ENCODE measurements at regions not wholly inside any gene's neighbourhood (a gene's known extent, or its start where the extent isn't known, plus 50 kb on each side); places are given as distances from the start of the nearest gene placed in this dataset.

DNA sequence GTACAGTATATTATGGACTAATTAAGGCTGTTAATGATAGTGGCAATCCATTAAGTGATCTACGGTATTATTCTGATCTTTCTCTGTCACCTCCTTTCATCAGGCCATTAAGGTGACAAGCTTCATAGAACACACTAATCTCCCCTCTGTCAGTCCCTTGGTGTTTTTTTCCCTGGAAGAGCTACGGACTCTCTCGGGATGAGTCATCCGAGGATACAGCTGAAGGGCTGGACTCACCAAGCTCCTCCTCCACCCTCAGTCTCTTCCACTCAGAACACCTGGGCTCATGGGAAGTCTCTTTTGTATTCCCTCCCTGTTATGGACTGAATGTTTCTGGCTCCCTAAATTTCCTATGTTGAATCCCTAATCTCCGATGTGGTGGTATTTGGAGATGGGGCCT lies 69.8 kb upstream of the PLXNA4 start:
- TF ChIP-seq, protein P1, sequence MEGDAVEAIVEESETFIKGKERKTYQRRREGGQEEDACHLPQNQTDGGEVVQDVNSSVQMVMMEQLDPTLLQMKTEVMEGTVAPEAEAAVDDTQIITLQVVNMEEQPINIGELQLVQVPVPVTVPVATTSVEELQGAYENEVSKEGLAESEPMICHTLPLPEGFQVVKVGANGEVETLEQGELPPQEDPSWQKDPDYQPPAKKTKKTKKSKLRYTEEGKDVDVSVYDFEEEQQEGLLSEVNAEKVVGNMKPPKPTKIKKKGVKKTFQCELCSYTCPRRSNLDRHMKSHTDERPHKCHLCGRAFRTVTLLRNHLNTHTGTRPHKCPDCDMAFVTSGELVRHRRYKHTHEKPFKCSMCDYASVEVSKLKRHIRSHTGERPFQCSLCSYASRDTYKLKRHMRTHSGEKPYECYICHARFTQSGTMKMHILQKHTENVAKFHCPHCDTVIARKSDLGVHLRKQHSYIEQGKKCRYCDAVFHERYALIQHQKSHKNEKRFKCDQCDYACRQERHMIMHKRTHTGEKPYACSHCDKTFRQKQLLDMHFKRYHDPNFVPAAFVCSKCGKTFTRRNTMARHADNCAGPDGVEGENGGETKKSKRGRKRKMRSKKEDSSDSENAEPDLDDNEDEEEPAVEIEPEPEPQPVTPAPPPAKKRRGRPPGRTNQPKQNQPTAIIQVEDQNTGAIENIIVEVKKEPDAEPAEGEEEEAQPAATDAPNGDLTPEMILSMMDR (optimal IDR thresholded peaks at IDR 0.05 in 1 of 3, IDR thresholded peaks at IDR 0.05 in 1 of 3, conservative IDR thresholded peaks at IDR 0.05 in 1 of 3; ENCODE audit: extremely low read depth in 1 of 3, insufficient read depth in 2 of 3, low read length in 3 of 3), result no peak
- TF ChIP-seq EZH2 (IDR thresholded peaks at IDR 0.05; ENCODE audit: low read length), result no peak
- Histone ChIP-seq H3K36me3 (ENCODE audit: control insufficient read depth in 2 of 2, extremely low read depth in 1 of 2, insufficient read depth in 2 of 2, low read length in 2 of 2) (no peaks in the 10 kb centered on the region), H3K4me2 (ENCODE audit: control insufficient read depth, extremely low read depth, insufficient read depth, low read depth, low read length) (no peak overlapping the region), H4K20me1 (ENCODE audit: control insufficient read depth, extremely low read depth, insufficient read depth, low read length) (no peaks in the 10 kb centered on the region), H3K4me3 (ENCODE audit: control insufficient read depth in 2 of 3, extremely low read depth in 1 of 3, insufficient read depth in 2 of 3, low read depth in 1 of 3, low read length in 3 of 3) (no peak overlapping the region), H2AFZ (ENCODE audit: control insufficient read depth, low read length) (no peak overlapping the region), H3K27me3 (ENCODE audit: control insufficient read depth, extremely low read depth, insufficient read depth, low read length) (no peaks in the 10 kb centered on the region), H3K27ac (ENCODE audit: control insufficient read depth, insufficient read depth, low read length) (no peak overlapping the region), H3K9ac (ENCODE audit: control insufficient read depth, extremely low read depth, insufficient read depth, low read length) (no peak overlapping the region), H3K9me1 (ENCODE audit: control insufficient read depth, extremely low read depth, insufficient read depth, low read length) (no peaks in the 10 kb centered on the region), H3K4me1 (ENCODE audit: control insufficient read depth, extremely low read depth, insufficient read depth, low read length) (no peaks in the 10 kb centered on the region), H3K9me3 (ENCODE audit: control insufficient read depth, low read depth, low read length) (no peaks in the 10 kb centered on the region), H3K79me2 (ENCODE audit: control insufficient read depth, insufficient read depth, low read length) (no peaks in the 10 kb centered on the region)
- no peak for DNase-seq (ENCODE audit: low read depth, low spot score)
- no peak for FAIRE-seq
- dilution Hi-C loops (cut with MboI; ENCODE audit: extremely low pct_ligation_motif_present, low sequenced_read_pairs), result no loop called here

DNA sequence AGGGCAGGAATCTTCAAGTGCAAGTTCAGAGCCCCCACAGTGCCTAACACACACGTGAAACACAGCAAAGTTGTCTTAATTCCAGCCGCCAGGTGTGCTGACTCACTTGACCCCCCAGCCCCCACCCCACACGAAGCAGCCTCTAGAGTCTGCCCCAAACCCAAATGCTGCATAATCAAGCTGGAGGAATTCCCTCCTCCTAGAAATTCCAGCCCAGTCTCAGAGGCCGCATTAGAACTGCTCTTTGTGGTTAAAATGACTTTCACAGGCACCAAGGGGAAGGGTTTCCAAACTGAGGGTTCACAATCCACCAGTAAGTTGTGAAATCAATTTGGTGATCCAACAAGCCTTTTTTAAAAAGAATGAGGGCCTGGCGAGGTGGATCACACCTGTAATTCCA lies 67.0 kb upstream of the PLXNA4 start:
- no peak for FAIRE-seq

More for the DNA sequence above, 67.0 kb upstream of the PLXNA4 start:
- no peak overlapping the region for H3K27ac ChIP-seq (ENCODE audit: control insufficient read depth, insufficient read depth, low read length)
- H4K20me1 ChIP-seq (ENCODE audit: control insufficient read depth, extremely low read depth, insufficient read depth, low read length), result no peaks in the 10 kb centered on the region
- H3K9me3 ChIP-seq (ENCODE audit: control insufficient read depth, low read depth, low read length), result no peaks in the 10 kb centered on the region
- no peaks in the 10 kb centered on the region for H3K36me3 ChIP-seq (ENCODE audit: control insufficient read depth in 2 of 2, extremely low read depth in 1 of 2, insufficient read depth in 2 of 2, low read length in 2 of 2)
- H3K9me1 ChIP-seq (ENCODE audit: control insufficient read depth, extremely low read depth, insufficient read depth, low read length), result no peaks in the 10 kb centered on the region
- dilution Hi-C loops (cut with MboI; ENCODE audit: extremely low pct_ligation_motif_present, low sequenced_read_pairs), result no loop called here
- H3K4me2 ChIP-seq (ENCODE audit: control insufficient read depth, extremely low read depth, insufficient read depth, low read depth, low read length), result no peak overlapping the region
- H3K4me1 ChIP-seq (ENCODE audit: control insufficient read depth, extremely low read depth, insufficient read depth, low read length), result no peaks in the 10 kb centered on the region
- no peak overlapping the region for H3K4me3 ChIP-seq (ENCODE audit: control insufficient read depth in 2 of 3, extremely low read depth in 1 of 3, insufficient read depth in 2 of 3, low read depth in 1 of 3, low read length in 3 of 3)
- no peak for DNase-seq (ENCODE audit: low read depth, low spot score)
- no peak overlapping the region for H2AFZ ChIP-seq (ENCODE audit: control insufficient read depth, low read length)
- H3K9ac ChIP-seq (ENCODE audit: control insufficient read depth, extremely low read depth, insufficient read depth, low read length), result no peak overlapping the region
- H3K79me2 ChIP-seq (ENCODE audit: control insufficient read depth, insufficient read depth, low read length), result no peaks in the 10 kb centered on the region
- TF ChIP-seq EZH2 (IDR thresholded peaks at IDR 0.05; ENCODE audit: low read length), result no peak
- TF ChIP-seq, protein P1 (optimal IDR thresholded peaks at IDR 0.05 in 1 of 3, IDR thresholded peaks at IDR 0.05 in 1 of 3, conservative IDR thresholded peaks at IDR 0.05 in 1 of 3; ENCODE audit: extremely low read depth in 1 of 3, insufficient read depth in 2 of 3, low read length in 3 of 3), result no peak
- H3K27me3 ChIP-seq (ENCODE audit: control insufficient read depth, extremely low read depth, insufficient read depth, low read length), result no peaks in the 10 kb centered on the region

All from keratinocyte (primary cell).